Neural progenitor cell (in vitro differentiated cells): ENCODE measurements at regions not wholly inside any gene's neighbourhood (a gene's known extent, or its start where the extent isn't known, plus 50 kb on each side); places are given as distances from the start of the nearest gene placed in this dataset.

Experiments
- DNase-seq: peaks from one replicate; pipeline ENCODE4 v3.0.0-alpha.2; 2016; ENCODE audit warnings: low spot score
- H2AFZ ChIP-seq: fragments of 200-600 bp; sonication (generic); replicated peaks from 2 replicates; pipeline ENCODE4 v1.6.1; 2016; ENCODE audit warnings: antibody characterized with exemption
- H3F3A ChIP-seq: fragments of 200-600 bp; sonication (generic); 2 replicates; pipeline ENCODE4 v1.6.1; 2016; ENCODE audit warnings: antibody characterized with exemption, low read depth
- H3K27ac ChIP-seq: fragments of 200-600 bp; sonication (generic); 2 replicates; pipeline ENCODE4 v1.5.1; 2016; ENCODE audit warnings: mild to moderate bottlenecking
- H3K27me3 ChIP-seq: fragments of 200-600 bp; sonication (generic); 2 replicates; pipeline ENCODE4 v1.6.1; 2016; ENCODE audit warnings: mild to moderate bottlenecking, moderate library complexity
- H3K36me3 ChIP-seq: fragments of 200-600 bp; sonication (generic); 2 replicates; pipeline ENCODE4 v1.5.1; 2016
- H3K4me1 ChIP-seq: fragments of 200-600 bp; sonication (generic); 2 replicates; pipeline ENCODE4 v1.6.1; 2016; ENCODE audit warnings: mixed run types
- H3K4me2 ChIP-seq: fragments of 200-600 bp; sonication (generic); 2 replicates; pipeline ENCODE4 v1.6.1; 2016
- H3K4me3 ChIP-seq: fragments of 200-600 bp; sonication (generic); 2 replicates; pipeline ENCODE4 v1.5.1; 2016
- H3K79me2 ChIP-seq: fragments of 200-600 bp; sonication (generic); 2 replicates; pipeline ENCODE4 v1.6.1; 2016; ENCODE audit warnings: low read depth
- H3K9ac ChIP-seq: fragments of 200-600 bp; sonication (generic); 2 replicates; pipeline ENCODE4 v1.6.1; 2016
- H3K9me3 ChIP-seq: fragments of 200-600 bp; sonication (generic); 2 replicates; pipeline ENCODE4 v1.5.1; 2016; ENCODE audit warnings: low read depth
- H4K20me1 ChIP-seq: fragments of 200-600 bp; sonication (generic); 2 replicates; pipeline ENCODE4 v1.6.1; 2016; ENCODE audit warnings: low read depth
- H3K27ac Mint-ChIP-seq: 3 replicates; pipeline ENCODE4 v1.8.0; 2021; ENCODE audit warnings: mixed read lengths
- H3K27me3 Mint-ChIP-seq: 2 replicates; pipeline ENCODE4 v1.8.0; 2022; ENCODE audit warnings: low read depth, mild to moderate bottlenecking, inconsistent platforms, moderate library complexity, mixed read lengths; ENCODE audit not compliant: insufficient read depth
- H3K36me3 Mint-ChIP-seq: 3 replicates; pipeline ENCODE4 v1.8.0; 2021; ENCODE audit warnings: mixed read lengths
- H3K4me1 Mint-ChIP-seq: 3 replicates; pipeline ENCODE4 v1.8.0; 2021; ENCODE audit warnings: mixed read lengths
- H3K4me3 Mint-ChIP-seq: 3 replicates; pipeline ENCODE4 v1.8.0; 2021; ENCODE audit warnings: mild to moderate bottlenecking, moderate library complexity, mixed read lengths
- H3K9me3 Mint-ChIP-seq: 3 replicates; pipeline ENCODE4 v1.8.0; 2020; ENCODE audit warnings: mixed read lengths
- EZH2 ChIP-seq: fragments of 200-600 bp; sonication (generic); IDR thresholded peaks from 2 replicates; pipeline ENCODE4 v1.6.1; 2017; ENCODE audit warnings: antibody characterized with exemption, mild to moderate bottlenecking, moderate library complexity
- EZH2phosphoT487 ChIP-seq: fragments of 200-600 bp; sonication (generic); IDR thresholded peaks from 2 replicates; pipeline ENCODE4 v1.6.1; 2017; ENCODE audit warnings: antibody characterized with exemption
- TF ChIP-seq, protein P1 (sequence below): fragments of 200-600 bp; sonication (generic); IDR thresholded peaks from 2 replicates; pipeline ENCODE4 v1.5.1; 2017; ENCODE audit warnings: antibody characterized with exemption, mild to moderate bottlenecking

DNA sequence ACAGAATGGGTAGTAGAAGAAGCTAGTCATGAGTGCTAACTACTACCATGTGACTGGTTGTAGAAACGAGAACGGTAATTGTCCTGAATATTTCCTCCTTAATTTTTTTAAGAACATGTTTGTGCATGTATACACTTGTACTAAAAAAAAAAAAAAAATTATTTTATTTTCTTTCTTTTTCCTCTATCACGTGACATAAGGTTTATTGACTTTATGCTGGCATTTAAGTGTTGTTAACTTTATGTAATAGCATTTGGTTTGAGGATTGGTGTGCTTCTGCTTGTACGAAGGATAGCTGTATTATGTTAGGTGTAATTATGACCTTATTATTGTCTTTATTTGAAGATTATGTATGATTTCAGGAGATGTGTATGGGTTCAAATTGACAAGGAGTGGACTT, 349.1 kb upstream of the PTPRD start:
- no peaks in the 10 kb centered on the region for H3K36me3 Mint-ChIP-seq
- TF ChIP-seq, protein P1, sequence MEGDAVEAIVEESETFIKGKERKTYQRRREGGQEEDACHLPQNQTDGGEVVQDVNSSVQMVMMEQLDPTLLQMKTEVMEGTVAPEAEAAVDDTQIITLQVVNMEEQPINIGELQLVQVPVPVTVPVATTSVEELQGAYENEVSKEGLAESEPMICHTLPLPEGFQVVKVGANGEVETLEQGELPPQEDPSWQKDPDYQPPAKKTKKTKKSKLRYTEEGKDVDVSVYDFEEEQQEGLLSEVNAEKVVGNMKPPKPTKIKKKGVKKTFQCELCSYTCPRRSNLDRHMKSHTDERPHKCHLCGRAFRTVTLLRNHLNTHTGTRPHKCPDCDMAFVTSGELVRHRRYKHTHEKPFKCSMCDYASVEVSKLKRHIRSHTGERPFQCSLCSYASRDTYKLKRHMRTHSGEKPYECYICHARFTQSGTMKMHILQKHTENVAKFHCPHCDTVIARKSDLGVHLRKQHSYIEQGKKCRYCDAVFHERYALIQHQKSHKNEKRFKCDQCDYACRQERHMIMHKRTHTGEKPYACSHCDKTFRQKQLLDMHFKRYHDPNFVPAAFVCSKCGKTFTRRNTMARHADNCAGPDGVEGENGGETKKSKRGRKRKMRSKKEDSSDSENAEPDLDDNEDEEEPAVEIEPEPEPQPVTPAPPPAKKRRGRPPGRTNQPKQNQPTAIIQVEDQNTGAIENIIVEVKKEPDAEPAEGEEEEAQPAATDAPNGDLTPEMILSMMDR: no peak
- TF ChIP-seq EZH2 (no peak), EZH2phosphoT487 (no peak)
- no peaks in the 10 kb centered on the region for H3K27me3 Mint-ChIP-seq
- H3K27me3 ChIP-seq: no peaks in the 10 kb centered on the region
- no peak overlapping the region for H3K9ac ChIP-seq
- no peak overlapping the region for H2AFZ ChIP-seq
- no peaks in the 10 kb centered on the region for H3F3A ChIP-seq
- no peaks in the 10 kb centered on the region for H3K4me1 Mint-ChIP-seq
- H3K4me3 ChIP-seq: no peak overlapping the region
- no peaks in the 10 kb centered on the region for H3K9me3 ChIP-seq
- H4K20me1 ChIP-seq: no peaks in the 10 kb centered on the region
- H3K4me1 ChIP-seq: no peaks in the 10 kb centered on the region
- H3K36me3 ChIP-seq: no peaks in the 10 kb centered on the region
- no peak overlapping the region for H3K27ac ChIP-seq
- no peaks in the 10 kb centered on the region for H3K79me2 ChIP-seq
- no peak overlapping the region for H3K27ac Mint-ChIP-seq
- H3K9me3 Mint-ChIP-seq: peaks cover 3% of the 10 kb centered on the region
- H3K4me3 Mint-ChIP-seq: no peak overlapping the region
- DNase-seq: no peak
- no peak overlapping the region for H3K4me2 ChIP-seq

DNA sequence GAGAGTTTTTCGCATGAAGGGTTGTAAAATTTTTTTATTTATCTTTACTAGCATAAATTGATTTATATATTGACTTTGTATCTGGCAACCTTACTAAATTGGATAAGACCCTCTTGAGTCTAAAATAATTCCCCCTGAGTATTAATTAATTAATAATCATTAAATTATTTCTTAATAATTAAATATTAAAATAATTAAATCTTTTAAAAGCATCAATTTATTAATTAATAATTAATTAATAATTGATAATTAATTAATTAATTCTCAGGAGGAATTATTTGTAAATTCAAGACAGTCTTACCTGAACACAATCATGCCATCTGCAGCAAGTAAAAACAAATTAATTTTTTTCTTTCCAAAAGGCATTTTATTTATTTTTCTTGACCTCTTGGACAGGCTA, 370.4 kb upstream of the PTPRD start:
- Histone ChIP-seq H3K79me2 (no peaks in the 10 kb centered on the region), H2AFZ (no peak overlapping the region), H3F3A (no peaks in the 10 kb centered on the region), H4K20me1 (no peaks in the 10 kb centered on the region), H3K4me1 (no peaks in the 10 kb centered on the region), H3K36me3 (no peaks in the 10 kb centered on the region), H3K4me3 (no peak overlapping the region), H3K9ac (no peak overlapping the region), H3K27me3 (no peaks in the 10 kb centered on the region), H3K27ac (no peak overlapping the region), H3K4me2 (no peak overlapping the region), H3K9me3 (no peaks in the 10 kb centered on the region)
- H3K9me3 Mint-ChIP-seq: no peaks in the 10 kb centered on the region
- DNase-seq: no peak
- H3K4me3 Mint-ChIP-seq: no peak overlapping the region
- TF ChIP-seq EZH2 (no peak), EZH2phosphoT487 (no peak)
- TF ChIP-seq, protein P1: no peak
- no peaks in the 10 kb centered on the region for H3K4me1 Mint-ChIP-seq
- H3K27me3 Mint-ChIP-seq: no peaks in the 10 kb centered on the region
- no peak overlapping the region for H3K27ac Mint-ChIP-seq
- no peaks in the 10 kb centered on the region for H3K36me3 Mint-ChIP-seq

DNA sequence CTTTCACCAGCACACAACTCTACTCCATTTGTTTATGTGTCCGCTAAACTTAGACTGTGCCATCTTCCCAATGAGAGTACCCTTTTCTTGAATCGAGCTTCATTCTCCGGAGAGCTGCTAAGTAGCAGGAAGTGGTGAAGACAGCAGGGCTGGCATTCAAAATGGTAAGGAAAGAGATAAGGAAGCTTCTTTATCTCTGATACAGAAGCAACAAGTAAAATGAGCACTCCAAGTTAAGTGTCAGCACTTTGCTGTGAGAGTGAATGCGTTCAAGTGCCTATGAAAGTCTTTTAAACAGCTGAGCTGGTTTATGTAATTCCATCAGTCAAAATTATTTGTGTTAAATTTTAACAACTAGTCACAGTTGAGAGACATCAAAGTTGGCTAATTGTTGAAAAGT, 386.8 kb upstream of the PTPRD start:
- Histone ChIP-seq H3K9ac (no peak overlapping the region), H3K27ac (no peak overlapping the region), H3K79me2 (no peaks in the 10 kb centered on the region), H3K27me3 (no peaks in the 10 kb centered on the region), H3K9me3 (no peaks in the 10 kb centered on the region), H3K4me3 (no peak overlapping the region), H4K20me1 (no peaks in the 10 kb centered on the region), H3K36me3 (no peaks in the 10 kb centered on the region), H3K4me1 (no peaks in the 10 kb centered on the region), H3K4me2 (no peak overlapping the region), H2AFZ (no peak overlapping the region), H3F3A (no peaks in the 10 kb centered on the region)
- TF ChIP-seq EZH2: no peak
- no peak for TF ChIP-seq EZH2phosphoT487
- TF ChIP-seq, protein P1: no peak
- Mint-ChIP-seq H3K9me3 (no peaks in the 10 kb centered on the region), H3K4me3 (no peak overlapping the region), H3K4me1 (peaks cover 4% of the 10 kb centered on the region), H3K27me3 (peaks cover 2% of the 10 kb centered on the region), H3K36me3 (no peaks in the 10 kb centered on the region), H3K27ac (no peak overlapping the region)
- no peak for DNase-seq

DNA sequence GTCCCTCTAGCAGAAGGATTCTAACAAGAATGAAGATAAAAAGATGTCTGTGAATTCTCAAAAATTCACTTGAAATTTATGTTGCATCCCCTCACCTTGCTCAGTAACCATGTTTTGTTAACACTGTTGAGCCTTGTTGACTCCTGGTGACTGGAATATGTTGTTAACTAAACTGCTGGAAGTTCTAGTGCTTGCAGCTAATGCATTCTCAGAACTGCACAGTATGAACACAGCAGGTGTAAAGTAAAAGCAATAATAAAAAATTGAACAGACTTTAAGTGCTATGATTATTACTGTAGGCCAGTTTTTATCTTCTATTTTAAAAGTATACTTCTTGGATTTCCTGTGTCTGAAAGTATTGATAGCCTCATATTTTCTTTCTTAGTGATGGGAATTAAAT, 388.7 kb upstream of the PTPRD start:
- no peaks in the 10 kb centered on the region for H3K9me3 ChIP-seq
- H3K4me3 Mint-ChIP-seq: no peak overlapping the region
- no peak overlapping the region for H3K4me2 ChIP-seq
- no peaks in the 10 kb centered on the region for H3K9me3 Mint-ChIP-seq
- no peaks in the 10 kb centered on the region for H3K27me3 ChIP-seq
- H3K27ac ChIP-seq: no peak overlapping the region
- H3K27me3 Mint-ChIP-seq: peaks cover 2% of the 10 kb centered on the region
- TF ChIP-seq EZH2phosphoT487 (no peak), EZH2 (no peak)
- TF ChIP-seq, protein P1: no peak
- no peak overlapping the region for H3K27ac Mint-ChIP-seq
- peaks cover 4% of the 10 kb centered on the region for H3K4me1 Mint-ChIP-seq
- H2AFZ ChIP-seq: no peak overlapping the region
- DNase-seq: no peak
- H3K4me1 ChIP-seq: no peaks in the 10 kb centered on the region
- H3K79me2 ChIP-seq: no peaks in the 10 kb centered on the region
- no peak overlapping the region for H3K9ac ChIP-seq
- H3K36me3 Mint-ChIP-seq: no peaks in the 10 kb centered on the region
- H3K4me3 ChIP-seq: no peak overlapping the region
- no peaks in the 10 kb centered on the region for H3K36me3 ChIP-seq
- H3F3A ChIP-seq: no peaks in the 10 kb centered on the region
- no peaks in the 10 kb centered on the region for H4K20me1 ChIP-seq
